ENCODE measurements at regions not wholly inside any gene's neighbourhood (a gene's known extent, or its start where the extent isn't known, plus 50 kb on each side); places are given as distances from the start of the nearest gene placed in this dataset.

- no peak for ATAC-seq
- no peak overlapping the region for H3K4me3 Mint-ChIP-seq
- H3K27me3 Mint-ChIP-seq: peaks cover 0 to 6% (median 1%) of the 10 kb centered on the region in 5 donors
- DNase-seq: no peak
- H3K36me3 Mint-ChIP-seq: no peaks in the 10 kb centered on the region
- H3K9me3 Mint-ChIP-seq: no peaks in the 10 kb centered on the region
- POLR2A ChIA-PET: no interaction called here
- no peak overlapping the region for H3K27ac Mint-ChIP-seq
- no peaks in the 10 kb centered on the region for H3K4me1 Mint-ChIP-seq
These were observed 96.0 kb upstream of the FSTL4 start for GRCh38 chr5:133708331-133708850.

DNA sequence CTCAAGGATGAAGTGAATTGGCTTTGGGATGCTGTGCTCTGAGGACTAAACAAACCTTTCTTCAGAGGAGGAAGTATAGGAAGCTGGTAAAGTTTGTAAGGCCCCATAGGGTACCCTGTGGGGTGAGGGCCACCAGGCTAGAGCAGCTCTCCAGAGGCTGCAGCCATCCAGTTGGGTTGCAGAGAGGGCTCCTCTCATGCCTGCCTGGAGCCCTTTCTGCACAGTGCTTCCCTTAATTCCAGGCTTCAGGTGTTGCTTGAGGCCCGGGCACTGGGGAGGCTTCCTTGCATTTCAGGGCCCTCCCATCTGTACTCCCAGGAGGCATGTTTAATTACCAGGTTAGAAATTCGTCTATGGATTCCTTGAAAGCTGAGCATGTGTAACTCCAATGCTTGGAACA lies 95.3 kb upstream of the FSTL4 start:
- Mint-ChIP-seq H3K27ac (peak overlapping the region in 1 of 10 donors; percentile 10), H3K4me3 (no peak overlapping the region), H3K36me3 (no peaks in the 10 kb centered on the region), H3K4me1 (no peaks in the 10 kb centered on the region), H3K9me3 (no peaks in the 10 kb centered on the region), H3K27me3 (peaks cover 0 to 6% (median 1%) of the 10 kb centered on the region in 5 donors)
- POLR2A ChIA-PET: no interaction called here
- ATAC-seq (no peak), DNase-seq (no peak)

GRCh38 chr5:133706506-133707430 lies 94.4 kb upstream of the FSTL4 start:
- POLR2A ChIA-PET: no interaction called here

GRCh38 chr5:133705331-133705730 lies 93.0 kb upstream of the FSTL4 start:
- H3K4me3 Mint-ChIP-seq: no peak overlapping the region
- H3K27ac Mint-ChIP-seq: no peak overlapping the region
- DNase-seq (no peak), ATAC-seq (no peak)
- H3K9me3 Mint-ChIP-seq: peaks cover 0 to under 1% (median 0%) of the 10 kb centered on the region in 9 donors
- POLR2A ChIA-PET: no interaction called here
- peaks cover 0 to 3% (median 0%) of the 10 kb centered on the region in 5 donors for H3K27me3 Mint-ChIP-seq
- H3K4me1 Mint-ChIP-seq: peaks cover 0 to under 1% (median 0%) of the 10 kb centered on the region in 4 donors
- no peaks in the 10 kb centered on the region for H3K36me3 Mint-ChIP-seq

More at GRCh38 chr5:133706506-133707430, 94.4 kb upstream of the FSTL4 start:
- no peak overlapping the region for H3K27ac Mint-ChIP-seq
- DNase-seq: no peak
- H3K36me3 Mint-ChIP-seq: no peaks in the 10 kb centered on the region
- H3K4me3 Mint-ChIP-seq: no peak overlapping the region
- H3K27me3 Mint-ChIP-seq: peaks cover 0 to 6% (median under 1%) of the 10 kb centered on the region in 5 donors
- H3K4me1 Mint-ChIP-seq: no peaks in the 10 kb centered on the region
- no peak for ATAC-seq
- H3K9me3 Mint-ChIP-seq: no peaks in the 10 kb centered on the region

GRCh38 chr5:133704411-133704810 lies 92.1 kb upstream of the FSTL4 start:
- H3K27me3 Mint-ChIP-seq: peaks cover 0 to 3% (median 0%) of the 10 kb centered on the region in 5 donors
- ATAC-seq: no peak
- H3K27ac Mint-ChIP-seq: no peak overlapping the region
- POLR2A ChIA-PET: no interaction called here
- no peak overlapping the region for H3K4me3 Mint-ChIP-seq
- peaks cover 0 to 3% (median 0%) of the 10 kb centered on the region in 4 donors for H3K4me1 Mint-ChIP-seq
- H3K9me3 Mint-ChIP-seq: peaks cover 0 to 1% (median 0%) of the 10 kb centered on the region in 9 donors
- DNase-seq: no peak
- no peaks in the 10 kb centered on the region for H3K36me3 Mint-ChIP-seq

- H3K27ac Mint-ChIP-seq: no peak overlapping the region
- DNase-seq (no peak), ATAC-seq (no peak)
- H3K27me3 Mint-ChIP-seq: peaks cover 0 to 3% (median 0%) of the 10 kb centered on the region in 5 donors
- H3K36me3 Mint-ChIP-seq: no peaks in the 10 kb centered on the region
- POLR2A ChIA-PET: no interaction called here
- H3K4me3 Mint-ChIP-seq: no peak overlapping the region
- H3K4me1 Mint-ChIP-seq: peaks cover 0 to 3% (median 0%) of the 10 kb centered on the region in 4 donors
- peaks cover 0 to 1% (median 0%) of the 10 kb centered on the region in 9 donors for H3K9me3 Mint-ChIP-seq
These were observed 91.6 kb upstream of the FSTL4 start for GRCh38 chr5:133703935-133704334.

GRCh38 chr5:133702791-133703770 lies 90.7 kb upstream of the FSTL4 start:
- H3K27me3 Mint-ChIP-seq: peaks cover 0 to 3% (median 0%) of the 10 kb centered on the region in 5 donors
- ATAC-seq: no peak
- H3K4me1 Mint-ChIP-seq: peaks cover 0 to 3% (median 0%) of the 10 kb centered on the region in 4 donors
- POLR2A ChIA-PET: no interaction called here
- DNase-seq: no peak
- H3K9me3 Mint-ChIP-seq: peaks cover 0 to 1% (median 0%) of the 10 kb centered on the region in 9 donors
- peak overlapping the region in 1 of 10 donors; percentile 9 for H3K27ac Mint-ChIP-seq
- no peaks in the 10 kb centered on the region for H3K36me3 Mint-ChIP-seq
- no peak overlapping the region for H3K4me3 Mint-ChIP-seq

GRCh38 chr5:133701871-133702270 lies 89.5 kb upstream of the FSTL4 start:
- Mint-ChIP-seq H3K27me3 (peaks cover 0 to 3% (median 0%) of the 10 kb centered on the region in 5 donors), H3K27ac (peak overlapping the region in 1 of 10 donors; percentile 6), H3K4me3 (no peak overlapping the region), H3K9me3 (peaks cover 0 to 1% (median 0%) of the 10 kb centered on the region in 9 donors), H3K4me1 (peaks cover 0 to 5% (median 0%) of the 10 kb centered on the region in 4 donors), H3K36me3 (no peaks in the 10 kb centered on the region)
- DNase-seq (no peak), ATAC-seq (no peak)
- POLR2A ChIA-PET: no interaction called here

DNA sequence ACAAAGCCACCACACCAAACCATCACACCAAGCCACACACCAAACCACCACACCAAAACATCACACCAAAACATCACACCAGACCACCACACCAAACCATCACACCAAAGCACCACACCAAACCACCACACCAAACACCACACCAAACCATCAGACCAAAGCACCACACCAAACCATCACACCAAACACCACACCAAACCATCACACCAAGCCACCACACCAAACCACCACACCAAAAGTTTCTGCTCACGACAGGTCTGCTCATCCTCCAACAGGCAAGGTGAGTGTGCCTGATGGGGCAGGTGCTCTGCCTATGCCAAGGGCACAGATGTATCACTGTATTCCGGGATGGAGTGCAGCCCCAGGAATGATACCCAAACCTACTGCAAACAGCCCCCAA lies 87.9 kb upstream of the FSTL4 start:
- H3K27ac Mint-ChIP-seq: no peak overlapping the region
- H3K4me3 Mint-ChIP-seq: no peak overlapping the region
- H3K27me3 Mint-ChIP-seq: peaks cover 0 to 8% (median 0%) of the 10 kb centered on the region in 5 donors
- DNase-seq: no peak
- no peak for ATAC-seq
- peaks cover 0 to 1% (median 0%) of the 10 kb centered on the region in 9 donors for H3K9me3 Mint-ChIP-seq
- peaks cover 0 to 5% (median 2%) of the 10 kb centered on the region in 4 donors for H3K4me1 Mint-ChIP-seq
- POLR2A ChIA-PET: no interaction called here
- H3K36me3 Mint-ChIP-seq: no peaks in the 10 kb centered on the region

DNA sequence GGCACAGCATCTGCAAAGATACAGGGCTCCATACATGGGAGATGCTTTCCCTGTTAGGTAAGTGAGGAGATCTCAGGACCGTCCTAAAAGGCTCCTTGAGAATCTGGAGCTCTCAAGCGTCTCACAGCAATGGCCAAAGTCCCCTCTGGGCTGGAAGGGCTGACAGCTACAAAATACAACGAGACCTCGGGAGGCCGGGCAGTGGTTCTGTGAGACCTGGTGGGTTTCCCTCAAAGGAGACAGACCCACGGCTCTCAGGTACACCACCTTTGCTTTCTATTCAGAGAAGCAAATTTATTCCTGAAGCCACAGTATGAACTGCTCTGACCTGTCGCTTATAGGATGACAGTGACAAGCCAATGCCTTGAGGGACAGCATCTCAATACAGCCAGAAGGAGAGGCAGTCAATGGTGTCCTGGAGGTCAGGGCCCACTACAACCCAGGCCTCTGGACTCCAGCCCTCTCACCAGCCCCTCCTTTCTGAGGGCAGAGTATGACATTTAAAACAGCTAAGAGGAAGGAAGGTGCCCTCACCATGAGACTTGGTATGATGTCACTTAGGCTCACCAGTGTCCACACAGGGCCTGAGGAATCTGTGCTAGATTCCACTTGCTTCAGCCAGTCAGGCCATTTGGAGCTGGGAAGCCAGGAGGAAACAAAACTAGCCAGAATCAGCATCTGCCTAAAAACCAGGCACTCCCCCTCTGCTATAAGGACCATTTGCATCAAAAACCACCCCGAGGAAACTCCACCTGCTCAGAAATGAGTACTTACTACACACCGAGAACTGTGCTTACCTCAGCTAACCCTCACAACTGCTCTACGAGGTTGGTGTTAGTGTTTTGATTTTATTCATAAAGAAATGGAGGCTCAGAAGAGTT lies 86.5 kb upstream of the FSTL4 start:
- Mint-ChIP-seq H3K27ac (no peak overlapping the region), H3K36me3 (no peaks in the 10 kb centered on the region)
- POLR2A ChIA-PET: no interaction called here

DNA sequence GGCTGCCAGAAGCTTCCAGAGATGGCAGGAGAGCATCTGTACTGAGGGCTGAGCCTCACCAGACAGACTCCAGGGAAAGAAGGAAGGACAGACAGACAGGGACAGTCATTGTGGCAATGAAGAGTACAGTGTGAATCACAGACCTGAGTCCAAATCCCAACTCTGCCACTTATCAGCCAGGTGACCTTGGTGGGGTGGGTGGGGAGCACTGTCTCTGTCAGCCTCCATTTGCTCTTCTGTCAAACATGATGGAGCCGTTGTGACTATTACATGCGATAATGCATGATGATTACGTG lies 85.9 kb upstream of the FSTL4 start:
- ATAC-seq (no peak), DNase-seq (no peak)
- POLR2A ChIA-PET: no interaction called here
- Mint-ChIP-seq H3K27ac (no peak overlapping the region), H3K27me3 (peaks cover 0 to 8% (median 2%) of the 10 kb centered on the region in 5 donors), H3K9me3 (peaks cover 0 to 1% (median 0%) of the 10 kb centered on the region in 9 donors), H3K4me3 (no peak overlapping the region), H3K36me3 (no peaks in the 10 kb centered on the region), H3K4me1 (peaks cover 5 to 16% (median 12%) of the 10 kb centered on the region in 4 donors)

More for the DNA sequence above, 86.5 kb upstream of the FSTL4 start:
- DNase-seq (no peak), ATAC-seq (no peak)
- peaks cover 5 to 15% (median 12%) of the 10 kb centered on the region in 4 donors for H3K4me1 Mint-ChIP-seq
- peaks cover 0 to 1% (median 0%) of the 10 kb centered on the region in 9 donors for H3K9me3 Mint-ChIP-seq
- H3K4me3 Mint-ChIP-seq: no peak overlapping the region
- H3K27me3 Mint-ChIP-seq: peaks cover 0 to 8% (median 2%) of the 10 kb centered on the region in 5 donors

Data from naive thymus-derived CD8-positive, alpha-beta T cell (primary cell).